ENCODE measurements at regions not wholly inside any gene's neighbourhood (a gene's known extent, or its start where the extent isn't known, plus 50 kb on each side); places are given as distances from the start of the nearest gene placed in this dataset.

DNA sequence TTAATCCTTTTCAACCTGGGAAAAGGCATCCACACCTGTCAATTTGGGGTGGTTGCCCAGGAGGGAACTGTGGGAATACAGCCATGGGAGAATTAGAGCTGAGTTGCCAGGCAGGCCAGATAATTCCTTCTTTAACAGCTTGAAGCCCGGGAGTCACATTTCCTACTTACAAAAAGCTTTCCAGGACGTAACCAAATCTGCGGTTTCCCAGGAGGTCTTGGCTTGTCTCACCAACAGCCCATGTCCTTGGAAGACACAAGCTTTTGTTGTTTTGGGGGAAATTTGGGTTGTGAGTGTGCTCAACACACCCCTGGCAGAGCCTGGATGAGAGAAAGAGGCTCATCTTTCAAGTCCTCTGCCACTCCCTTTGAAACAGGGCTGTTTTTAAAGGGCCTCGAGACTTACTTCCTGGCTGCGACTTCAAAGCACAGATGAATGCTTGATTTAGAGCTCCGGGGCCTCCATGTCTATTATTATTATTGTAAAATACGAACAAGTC lies 465.9 kb upstream of the BTBD3 start:
- intact Hi-C loops (cut with micrococcal nuclease) = no loop called here
- Histone ChIP-seq H3K4me2 (ENCODE audit: low read length) (peak overlapping the region; percentile 64), H2AFZ (ENCODE audit: low read depth, low read length, poor library complexity, severe bottlenecking) (peak overlapping the region; percentile 92), H3K27ac (ENCODE audit: low read depth, low read length) (peak overlapping the region; percentile 36; the same call in 1 of the 2 replicates), H4K20me1 (ENCODE audit: insufficient read depth) (no peaks in the 10 kb centered on the region), H3K9me3 (ENCODE audit: control insufficient read depth in 1 of 2, insufficient read depth in 1 of 2, low read depth in 1 of 2, low read length in 2 of 2) (no peaks in the 10 kb centered on the region), H3K36me3 (ENCODE audit: control insufficient read depth in 1 of 2, insufficient read depth in 2 of 2, low read length in 2 of 2) (no peaks in the 10 kb centered on the region), H3K79me2 (ENCODE audit: insufficient read depth, low read length) (no peaks in the 10 kb centered on the region), H3K4me1 (ENCODE audit: control insufficient read depth in 1 of 2, insufficient read depth in 2 of 2, low read length in 2 of 2) (peaks cover 52 to 56% of the 10 kb centered on the region in 2 experiments), H3K9me2 (ENCODE audit: insufficient read depth) (no peaks in the 10 kb centered on the region), H3K9ac (ENCODE audit: low read length) (peak overlapping the region; percentile 24), H3K27me3 (ENCODE audit: insufficient read depth, low read length) (no peaks in the 10 kb centered on the region), H3K4me3 (replicated peaks in 1 of 2; ENCODE audit: low read depth in 1 of 2, low read length in 2 of 2) (no peak overlapping the region)
- peak; percentile 26 for DNase-seq (ENCODE audit: low read depth, low spot score)
- ChIA-PET CTCF (no interaction called here), POLR2A (no interaction called here), RAD21 (ENCODE audit: low non-redundant PET in 1 of 2, low total read pairs in 2 of 2, uncharacterized antibody in 2 of 2, unreplicated experiment in 2 of 2) (no interaction called here)
- ATAC-seq = peak; percentile 44
- TF ChIP-seq SP1 (IDR thresholded peaks at IDR 0.05; ENCODE audit: low read depth) = 0 out of 2 replicates have a peak, but pooled peaks have one; percentile 19
- TF ChIP-seq, protein P1, sequence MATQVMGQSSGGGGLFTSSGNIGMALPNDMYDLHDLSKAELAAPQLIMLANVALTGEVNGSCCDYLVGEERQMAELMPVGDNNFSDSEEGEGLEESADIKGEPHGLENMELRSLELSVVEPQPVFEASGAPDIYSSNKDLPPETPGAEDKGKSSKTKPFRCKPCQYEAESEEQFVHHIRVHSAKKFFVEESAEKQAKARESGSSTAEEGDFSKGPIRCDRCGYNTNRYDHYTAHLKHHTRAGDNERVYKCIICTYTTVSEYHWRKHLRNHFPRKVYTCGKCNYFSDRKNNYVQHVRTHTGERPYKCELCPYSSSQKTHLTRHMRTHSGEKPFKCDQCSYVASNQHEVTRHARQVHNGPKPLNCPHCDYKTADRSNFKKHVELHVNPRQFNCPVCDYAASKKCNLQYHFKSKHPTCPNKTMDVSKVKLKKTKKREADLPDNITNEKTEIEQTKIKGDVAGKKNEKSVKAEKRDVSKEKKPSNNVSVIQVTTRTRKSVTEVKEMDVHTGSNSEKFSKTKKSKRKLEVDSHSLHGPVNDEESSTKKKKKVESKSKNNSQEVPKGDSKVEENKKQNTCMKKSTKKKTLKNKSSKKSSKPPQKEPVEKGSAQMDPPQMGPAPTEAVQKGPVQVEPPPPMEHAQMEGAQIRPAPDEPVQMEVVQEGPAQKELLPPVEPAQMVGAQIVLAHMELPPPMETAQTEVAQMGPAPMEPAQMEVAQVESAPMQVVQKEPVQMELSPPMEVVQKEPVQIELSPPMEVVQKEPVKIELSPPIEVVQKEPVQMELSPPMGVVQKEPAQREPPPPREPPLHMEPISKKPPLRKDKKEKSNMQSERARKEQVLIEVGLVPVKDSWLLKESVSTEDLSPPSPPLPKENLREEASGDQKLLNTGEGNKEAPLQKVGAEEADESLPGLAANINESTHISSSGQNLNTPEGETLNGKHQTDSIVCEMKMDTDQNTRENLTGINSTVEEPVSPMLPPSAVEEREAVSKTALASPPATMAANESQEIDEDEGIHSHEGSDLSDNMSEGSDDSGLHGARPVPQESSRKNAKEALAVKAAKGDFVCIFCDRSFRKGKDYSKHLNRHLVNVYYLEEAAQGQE (IDR thresholded peaks at IDR 0.05; ENCODE audit: low read depth) = no peak
- TF ChIP-seq TCF7L2 (IDR thresholded peaks at IDR 0.05; ENCODE audit: borderline replicate concordance, extremely low read depth, insufficient read depth, insufficient read length) = peak; percentile 88
- TF ChIP-seq ZFX (IDR thresholded peaks at IDR 0.05) = no peak
- TF ChIP-seq SRF (IDR thresholded peaks at IDR 0.05; ENCODE audit: low read depth) = no peak
- BruUV-seq (replicated peaks) = no TSS peak

DNA sequence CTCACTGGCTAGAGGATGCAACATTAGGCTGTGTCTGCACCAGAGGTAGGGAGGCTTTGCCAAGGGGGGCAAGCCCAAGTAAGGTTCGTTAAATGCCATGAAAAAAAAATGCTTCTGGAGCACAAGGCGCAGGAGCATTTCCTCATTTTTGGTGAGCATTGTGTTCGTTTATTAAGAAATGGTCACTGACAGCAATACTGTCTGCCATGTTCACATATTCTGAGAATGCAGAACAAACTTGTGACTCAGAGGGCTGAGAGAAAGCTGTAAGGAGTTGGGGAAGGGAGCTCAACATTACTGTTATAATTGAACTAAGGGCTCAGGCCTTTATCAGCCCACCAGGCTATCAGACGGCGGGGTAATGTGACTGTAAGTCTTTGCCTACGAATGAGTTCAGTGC lies 465.4 kb upstream of the BTBD3 start:
- Histone ChIP-seq H3K79me2 (ENCODE audit: insufficient read depth, low read length) (no peaks in the 10 kb centered on the region), H3K9me2 (ENCODE audit: insufficient read depth) (no peaks in the 10 kb centered on the region), H3K36me3 (ENCODE audit: control insufficient read depth in 1 of 2, insufficient read depth in 2 of 2, low read length in 2 of 2) (no peaks in the 10 kb centered on the region), H3K9me3 (ENCODE audit: control insufficient read depth in 1 of 2, insufficient read depth in 1 of 2, low read depth in 1 of 2, low read length in 2 of 2) (no peaks in the 10 kb centered on the region), H3K4me1 (ENCODE audit: control insufficient read depth in 1 of 2, insufficient read depth in 2 of 2, low read length in 2 of 2) (peaks cover 57 to 59% of the 10 kb centered on the region in 2 experiments), H3K9ac (ENCODE audit: low read length) (peak overlapping the region; percentile 24), H4K20me1 (ENCODE audit: insufficient read depth) (no peaks in the 10 kb centered on the region), H3K27me3 (ENCODE audit: insufficient read depth, low read length) (no peaks in the 10 kb centered on the region), H3K4me2 (ENCODE audit: low read length) (peak overlapping the region; percentile 64), H3K4me3 (replicated peaks in 1 of 2; ENCODE audit: low read depth in 1 of 2, low read length in 2 of 2) (no peak overlapping the region), H2AFZ (ENCODE audit: low read depth, low read length, poor library complexity, severe bottlenecking) (peak overlapping the region; percentile 92), H3K27ac (ENCODE audit: low read depth, low read length) (no peak overlapping the region)
- ATAC-seq (no peak), DNase-seq (ENCODE audit: low read depth, low spot score) (no peak)
- CTCF ChIA-PET = no interaction called here
- BruUV-seq (replicated peaks) = no TSS peak
- RAD21 ChIA-PET (ENCODE audit: low non-redundant PET in 1 of 2, low total read pairs in 2 of 2, uncharacterized antibody in 2 of 2, unreplicated experiment in 2 of 2) = no interaction called here
- intact Hi-C loops (cut with micrococcal nuclease) = no loop called here
- TF ChIP-seq, protein P2, sequence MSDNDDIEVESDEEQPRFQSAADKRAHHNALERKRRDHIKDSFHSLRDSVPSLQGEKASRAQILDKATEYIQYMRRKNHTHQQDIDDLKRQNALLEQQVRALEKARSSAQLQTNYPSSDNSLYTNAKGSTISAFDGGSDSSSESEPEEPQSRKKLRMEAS (IDR thresholded peaks at IDR 0.05) = 0 out of 2 replicates have a peak, but pooled peaks have one; percentile 12
- TF ChIP-seq, protein P3, sequence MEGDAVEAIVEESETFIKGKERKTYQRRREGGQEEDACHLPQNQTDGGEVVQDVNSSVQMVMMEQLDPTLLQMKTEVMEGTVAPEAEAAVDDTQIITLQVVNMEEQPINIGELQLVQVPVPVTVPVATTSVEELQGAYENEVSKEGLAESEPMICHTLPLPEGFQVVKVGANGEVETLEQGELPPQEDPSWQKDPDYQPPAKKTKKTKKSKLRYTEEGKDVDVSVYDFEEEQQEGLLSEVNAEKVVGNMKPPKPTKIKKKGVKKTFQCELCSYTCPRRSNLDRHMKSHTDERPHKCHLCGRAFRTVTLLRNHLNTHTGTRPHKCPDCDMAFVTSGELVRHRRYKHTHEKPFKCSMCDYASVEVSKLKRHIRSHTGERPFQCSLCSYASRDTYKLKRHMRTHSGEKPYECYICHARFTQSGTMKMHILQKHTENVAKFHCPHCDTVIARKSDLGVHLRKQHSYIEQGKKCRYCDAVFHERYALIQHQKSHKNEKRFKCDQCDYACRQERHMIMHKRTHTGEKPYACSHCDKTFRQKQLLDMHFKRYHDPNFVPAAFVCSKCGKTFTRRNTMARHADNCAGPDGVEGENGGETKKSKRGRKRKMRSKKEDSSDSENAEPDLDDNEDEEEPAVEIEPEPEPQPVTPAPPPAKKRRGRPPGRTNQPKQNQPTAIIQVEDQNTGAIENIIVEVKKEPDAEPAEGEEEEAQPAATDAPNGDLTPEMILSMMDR (IDR thresholded peaks at IDR 0.05 in 2 of 3, conservative IDR thresholded peaks at IDR 0.05 in 1 of 3; ENCODE audit: borderline replicate concordance in 1 of 3, insufficient read depth in 1 of 3, low read depth in 2 of 3, low read length in 2 of 3) = no peak
- TF ChIP-seq CBX3 (IDR thresholded peaks at IDR 0.05; ENCODE audit: low read depth) = 0 out of 2 replicates have a peak, but pooled peaks have one; percentile 24
- TF ChIP-seq, protein P1 (IDR thresholded peaks at IDR 0.05; ENCODE audit: low read depth) = no peak
- no peak for TF ChIP-seq FOSL1 (IDR thresholded peaks at IDR 0.05; ENCODE audit: low read depth)
- POLR2A ChIA-PET = no interaction called here
